Psoas muscle (tissue), 7 donors: ENCODE measurements at regions not wholly inside any gene's neighbourhood (a gene's known extent, or its start where the extent isn't known, plus 50 kb on each side); places are given as distances from the start of the nearest gene placed in this dataset.

Experiments used
- ATAC-seq, 4 donors: fragments of 200-7000 bp; cut with Tn5 transposase; one replicate each; pipeline ENCODE4 v1.9.1; 2020; ENCODE audit warnings: moderate library complexity in 3 of 4, mild to moderate bottlenecking in 2 of 4
- DNase-seq, 2 donors: peaks; one replicate each; pipeline ENCODE4 v3.0.0-alpha.2; 2020
- H3K27ac ChIP-seq: fragments of 200-600 bp; one replicate; pipeline ENCODE4 v1.8.0; 2022
- H3K27me3 ChIP-seq, 3 donors: fragments of 200-600 bp in 1 of 3; one replicate each; pipeline versions ENCODE4 v1.6.1 to v1.8.0; 2013 to 2022; ENCODE audit warnings: low read length in 2 of 3, mild to moderate bottlenecking in 2 of 3, moderate library complexity in 1 of 3; ENCODE audit not compliant: insufficient read depth in 3 of 3
- H3K36me3 ChIP-seq, 2 donors: fragments of 200-600 bp in 1 of 2; one replicate each; pipeline versions ENCODE4 v1.6.1 to v1.8.0; 2013 to 2022; ENCODE audit warnings: low read depth in 1 of 2, mild to moderate bottlenecking in 1 of 2, moderate library complexity in 1 of 2; ENCODE audit not compliant: insufficient read depth in 1 of 2
- H3K4me1 ChIP-seq: fragments of 200-600 bp; one replicate; pipeline ENCODE4 v1.8.0; 2022
- H3K4me3 ChIP-seq: fragments of 200-600 bp; one replicate; pipeline ENCODE4 v1.8.0; 2022; ENCODE audit warnings: mild to moderate bottlenecking
- H3K9me3 ChIP-seq: fragments of 200-600 bp; one replicate; pipeline ENCODE4 v1.8.0; 2022
- WGBS, 3 donors: extraction: QIAGEN DNeasy Blood & Tissue Kit; methylation state at CpG; one replicate each; pipeline versions ENCODE4 v1.1.6 to v1.1.7; 2013; 5-methylcytosine and 5-hydroxymethylcytosine counted together
- intact Hi-C, 2 donors: fragments of 100-400 bp; cut with DNase I; formaldehyde crosslinking; loops; one replicate each; pipeline versions ENCODE4 v1.11.0 to v1.14.2; 2022
- TF ChIP-seq, protein P1 (sequence below): fragments of 200-600 bp; IDR thresholded peaks from one replicate; pipeline ENCODE4 v1.8.0; 2022; ENCODE audit warnings: antibody characterized with exemption
- donor health status: healthy with polysubstance abuse.
- donor health status: DM: no; HTN: no; CAD: no; lungs with moderate emphysema.
- donor health status: Bipolar disorder and iron deficiency.
- donor health status: healthy.
- donor health status: DM: yes; HTN: yes; CAD: no.
- donor health status: DM: no; HTN: no; CAD: no.
- donor health status: DM: yes; HTN: yes; CAD: no.

DNA sequence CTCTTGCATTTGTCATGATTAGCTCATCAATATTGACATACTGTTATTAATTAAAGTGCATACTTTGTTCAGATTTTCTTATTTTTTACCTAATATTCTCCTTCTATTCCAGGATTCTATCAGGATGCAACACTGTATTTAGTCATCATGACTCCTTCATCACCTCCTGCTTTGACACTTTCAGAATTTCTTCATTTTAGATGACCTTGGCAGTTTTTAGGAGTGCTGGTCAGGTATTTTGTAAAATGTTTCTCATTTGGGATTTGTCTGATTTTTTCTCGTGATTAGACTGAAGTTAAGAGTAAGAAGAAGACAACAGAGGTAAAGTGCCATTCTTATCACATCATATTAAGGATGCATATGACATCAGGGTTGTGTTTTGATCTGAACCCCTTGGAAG lies 167.0 kb upstream of the FOXG1 start:
- intact Hi-C loops: no loop called here
- Histone ChIP-seq H3K27ac (no peak overlapping the region), H3K36me3 (no peaks in the 10 kb centered on the region), H3K9me3 (no peaks in the 10 kb centered on the region), H3K4me3 (no peak overlapping the region), H3K4me1 (no peaks in the 10 kb centered on the region), H3K27me3 (no peaks in the 10 kb centered on the region)
- DNase-seq (no peak), ATAC-seq (no peak)
- TF ChIP-seq, protein P1, sequence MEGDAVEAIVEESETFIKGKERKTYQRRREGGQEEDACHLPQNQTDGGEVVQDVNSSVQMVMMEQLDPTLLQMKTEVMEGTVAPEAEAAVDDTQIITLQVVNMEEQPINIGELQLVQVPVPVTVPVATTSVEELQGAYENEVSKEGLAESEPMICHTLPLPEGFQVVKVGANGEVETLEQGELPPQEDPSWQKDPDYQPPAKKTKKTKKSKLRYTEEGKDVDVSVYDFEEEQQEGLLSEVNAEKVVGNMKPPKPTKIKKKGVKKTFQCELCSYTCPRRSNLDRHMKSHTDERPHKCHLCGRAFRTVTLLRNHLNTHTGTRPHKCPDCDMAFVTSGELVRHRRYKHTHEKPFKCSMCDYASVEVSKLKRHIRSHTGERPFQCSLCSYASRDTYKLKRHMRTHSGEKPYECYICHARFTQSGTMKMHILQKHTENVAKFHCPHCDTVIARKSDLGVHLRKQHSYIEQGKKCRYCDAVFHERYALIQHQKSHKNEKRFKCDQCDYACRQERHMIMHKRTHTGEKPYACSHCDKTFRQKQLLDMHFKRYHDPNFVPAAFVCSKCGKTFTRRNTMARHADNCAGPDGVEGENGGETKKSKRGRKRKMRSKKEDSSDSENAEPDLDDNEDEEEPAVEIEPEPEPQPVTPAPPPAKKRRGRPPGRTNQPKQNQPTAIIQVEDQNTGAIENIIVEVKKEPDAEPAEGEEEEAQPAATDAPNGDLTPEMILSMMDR: no peak
- WGBS, 3 donors: 36 to 68% (median 65%) methylated on average over 1 of the region's 1 CpG

DNA sequence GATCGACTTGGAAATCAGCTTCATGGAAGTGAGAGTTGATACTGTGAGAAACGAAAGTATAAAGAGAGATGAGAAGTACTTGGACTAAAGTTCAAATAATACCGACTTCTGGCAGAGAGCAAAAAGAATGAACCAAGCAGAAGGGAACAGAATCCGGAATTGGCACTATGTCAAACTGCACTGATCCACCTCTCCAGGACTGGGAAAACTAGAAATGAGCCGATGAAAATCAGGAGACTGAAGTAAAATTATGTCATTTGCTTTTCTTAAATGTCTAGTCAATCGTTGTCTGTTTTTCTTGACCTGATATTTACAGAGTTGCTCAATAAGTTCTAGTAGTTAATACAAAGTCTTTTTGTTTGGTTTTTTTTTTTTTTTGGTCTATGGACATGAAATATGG lies 163.0 kb upstream of the FOXG1 start:
- Histone ChIP-seq H3K4me3 (no peak overlapping the region), H3K27me3 (no peaks in the 10 kb centered on the region), H3K4me1 (no peaks in the 10 kb centered on the region), H3K36me3 (no peaks in the 10 kb centered on the region), H3K27ac (no peak overlapping the region), H3K9me3 (no peaks in the 10 kb centered on the region)
- no peak for DNase-seq
- TF ChIP-seq, protein P1: no peak
- 21 to 32% (median 27%) methylated on average over 6 of the region's 6 CpGs for WGBS, 3 donors
- ATAC-seq: no peak
- intact Hi-C loops: no loop called here

- intact Hi-C loops: no loop called here
- no peaks in the 10 kb centered on the region for H3K36me3 ChIP-seq
- no peak overlapping the region for H3K4me3 ChIP-seq
- TF ChIP-seq, protein P1: no peak
- ATAC-seq (no peak), DNase-seq (no peak)
- H3K27me3 ChIP-seq: no peaks in the 10 kb centered on the region
- H3K4me1 ChIP-seq: no peaks in the 10 kb centered on the region
- WGBS, 3 donors: 71 to 80% (median 75%) methylated on average over 5 of the region's 5 CpGs
- no peak overlapping the region for H3K27ac ChIP-seq
- no peaks in the 10 kb centered on the region for H3K9me3 ChIP-seq
Observed at GRCh38 chr14:28607661-28608060, 158.9 kb upstream of the FOXG1 start.

DNA sequence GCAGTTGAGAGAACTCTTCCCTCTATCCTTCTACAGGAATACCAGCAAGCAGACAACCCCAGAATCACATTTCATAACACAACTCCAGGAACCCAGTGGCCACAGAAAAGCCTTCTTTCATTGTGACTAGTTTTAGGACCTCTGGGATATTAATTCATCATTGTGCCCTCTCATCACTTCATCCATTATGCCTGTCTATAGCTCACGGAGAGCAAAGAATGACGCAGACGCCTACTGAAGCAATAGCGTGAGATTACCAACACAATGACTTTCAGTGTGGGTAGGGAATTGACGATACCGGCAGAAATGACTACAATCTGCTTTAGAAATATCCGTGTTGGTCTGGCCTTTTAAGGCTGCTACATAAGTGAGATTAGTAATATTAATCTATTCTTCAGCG lies 158.1 kb upstream of the FOXG1 start:
- intact Hi-C loops: no loop called here

More for the DNA sequence above, 158.1 kb upstream of the FOXG1 start:
- Histone ChIP-seq H3K36me3 (no peaks in the 10 kb centered on the region), H3K4me1 (no peaks in the 10 kb centered on the region), H3K9me3 (no peaks in the 10 kb centered on the region), H3K27me3 (no peaks in the 10 kb centered on the region), H3K4me3 (no peak overlapping the region), H3K27ac (no peak overlapping the region)
- no peak for ATAC-seq
- TF ChIP-seq, protein P1: no peak
- no peak for DNase-seq
- WGBS, 3 donors: 84 to 89% (median 86%) methylated on average over 8 of the region's 8 CpGs
